D721Med (cell line): ENCODE measurements at regions not wholly inside any gene's neighbourhood (a gene's known extent, or its start where the extent isn't known, plus 50 kb on each side); places are given as distances from the start of the nearest gene placed in this dataset.

Source experiments
- DNase-seq: peaks from one replicate; pipeline ENCODE4 v3.0.0; 2011; ENCODE audit warnings: low spot score; ENCODE audit not compliant: insufficient read length
- FAIRE-seq: peaks from 2 replicates; lab custom pipeline; 2011; peaks lifted over from hg19 to GRCh38; lab: Jason Lieb, UNC
- TF ChIP-seq, protein P1 (sequence below): IDR thresholded peaks from 2 replicates; pipeline ENCODE4 v1.5.1; 2012; ENCODE audit warnings: mild to moderate bottlenecking, control low read depth; ENCODE audit not compliant: insufficient read depth; ENCODE audit errors: missing control alignments

DNA sequence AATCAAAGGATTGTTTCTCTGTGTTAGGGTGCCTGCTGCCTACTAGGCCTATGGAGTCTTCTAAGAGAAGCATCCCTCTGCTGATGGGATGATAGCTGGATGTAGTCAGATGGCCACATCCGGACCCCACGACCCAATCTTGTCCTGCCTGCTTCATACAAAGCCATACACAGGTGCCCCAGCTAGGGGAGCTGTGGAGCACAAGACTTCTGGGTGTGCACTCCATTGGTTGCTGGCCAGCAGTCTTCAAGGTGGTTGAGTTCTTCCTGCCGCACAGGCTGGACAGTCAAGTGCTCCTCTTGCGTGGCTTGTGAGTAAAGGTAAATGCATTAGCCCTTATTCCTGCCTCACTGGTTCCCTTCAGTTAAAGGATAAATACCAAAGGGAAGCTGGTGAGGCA lies 120.2 kb downstream of the TEX36 start:
- FAIRE-seq (no peak), DNase-seq (no peak)
- TF ChIP-seq, protein P1, sequence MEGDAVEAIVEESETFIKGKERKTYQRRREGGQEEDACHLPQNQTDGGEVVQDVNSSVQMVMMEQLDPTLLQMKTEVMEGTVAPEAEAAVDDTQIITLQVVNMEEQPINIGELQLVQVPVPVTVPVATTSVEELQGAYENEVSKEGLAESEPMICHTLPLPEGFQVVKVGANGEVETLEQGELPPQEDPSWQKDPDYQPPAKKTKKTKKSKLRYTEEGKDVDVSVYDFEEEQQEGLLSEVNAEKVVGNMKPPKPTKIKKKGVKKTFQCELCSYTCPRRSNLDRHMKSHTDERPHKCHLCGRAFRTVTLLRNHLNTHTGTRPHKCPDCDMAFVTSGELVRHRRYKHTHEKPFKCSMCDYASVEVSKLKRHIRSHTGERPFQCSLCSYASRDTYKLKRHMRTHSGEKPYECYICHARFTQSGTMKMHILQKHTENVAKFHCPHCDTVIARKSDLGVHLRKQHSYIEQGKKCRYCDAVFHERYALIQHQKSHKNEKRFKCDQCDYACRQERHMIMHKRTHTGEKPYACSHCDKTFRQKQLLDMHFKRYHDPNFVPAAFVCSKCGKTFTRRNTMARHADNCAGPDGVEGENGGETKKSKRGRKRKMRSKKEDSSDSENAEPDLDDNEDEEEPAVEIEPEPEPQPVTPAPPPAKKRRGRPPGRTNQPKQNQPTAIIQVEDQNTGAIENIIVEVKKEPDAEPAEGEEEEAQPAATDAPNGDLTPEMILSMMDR, result no peak

DNA sequence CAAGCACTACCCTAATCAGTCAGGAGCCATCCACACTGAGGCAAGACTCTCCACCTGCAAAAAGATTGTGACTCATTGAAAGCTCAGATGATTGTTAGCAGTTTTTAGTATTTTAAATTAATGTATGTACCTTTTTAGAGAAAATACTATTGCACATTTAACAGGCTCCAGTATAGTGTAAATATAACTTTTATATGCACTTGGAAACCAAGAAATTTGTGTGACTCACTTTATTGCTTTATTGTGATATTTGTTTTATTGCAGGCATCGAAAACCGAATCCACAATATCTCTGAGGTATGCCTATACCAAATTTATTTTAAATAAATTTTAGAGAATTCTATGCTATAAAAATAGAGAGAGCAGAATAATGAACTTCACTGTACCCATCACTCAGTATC lies 122.0 kb downstream of the TEX36 start:
- TF ChIP-seq, protein P1, result no peak
- DNase-seq (no peak), FAIRE-seq (no peak)

DNA sequence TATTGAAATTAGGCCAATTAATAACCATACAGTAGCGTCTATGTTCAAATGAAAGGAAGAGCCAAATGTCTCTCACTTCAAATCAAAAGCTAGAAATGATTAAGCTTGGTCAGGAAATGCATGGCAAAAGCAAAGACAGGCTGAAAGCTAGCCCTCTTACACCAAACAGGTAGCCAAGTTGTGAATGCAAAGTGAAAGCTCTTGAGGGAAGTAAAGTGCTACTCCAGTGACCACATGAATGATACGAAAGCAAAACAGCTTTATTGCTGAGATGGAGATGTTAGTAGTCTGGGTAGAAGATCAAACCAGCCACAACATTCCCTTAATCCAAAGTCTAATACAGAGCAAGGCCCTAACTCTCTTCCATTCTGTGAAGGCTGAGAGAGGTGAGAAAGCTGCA lies 123.8 kb downstream of the TEX36 start:
- FAIRE-seq (no peak), DNase-seq (no peak)
- TF ChIP-seq, protein P1, result no peak

GRCh38 chr10:125557801-125558505 lies 125.0 kb downstream of the TEX36 start:
- no peak for FAIRE-seq
- DNase-seq, result no peak
- TF ChIP-seq, protein P1, result no peak

- TF ChIP-seq, protein P1, result no peak
- FAIRE-seq (no peak), DNase-seq (no peak)
These were observed 125.7 kb downstream of the TEX36 start for GRCh38 chr10:125557311-125557710.

DNA sequence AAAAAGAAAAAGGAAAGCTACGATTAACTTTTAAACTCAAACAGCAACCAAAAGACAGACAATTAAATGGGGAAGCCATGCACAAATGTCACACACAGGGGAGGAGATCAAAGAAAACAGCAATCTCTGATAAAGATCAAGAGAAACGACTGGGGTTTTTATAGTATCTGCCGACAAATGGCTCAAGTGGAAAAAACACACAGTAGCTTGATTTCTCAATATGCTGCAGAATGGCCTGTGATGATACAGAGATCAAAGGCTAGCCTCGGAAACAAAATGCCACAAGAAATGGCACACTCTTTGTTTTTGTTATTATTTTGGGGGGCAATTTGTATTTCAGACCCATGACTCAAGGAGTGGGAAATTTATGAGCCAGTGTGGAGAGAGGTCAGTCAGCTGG lies 126.1 kb downstream of the TEX36 start:
- TF ChIP-seq, protein P1, result no peak
- FAIRE-seq (no peak), DNase-seq (no peak)

- DNase-seq (no peak), FAIRE-seq (no peak)
- TF ChIP-seq, protein P1, result no peak
These were observed 127.2 kb downstream of the TEX36 start for GRCh38 chr10:125555743-125556142.
